Fibroblast of the aortic adventitia (primary cell): ENCODE measurements at regions not wholly inside any gene's neighbourhood (a gene's known extent, or its start where the extent isn't known, plus 50 kb on each side); places are given as distances from the start of the nearest gene placed in this dataset.
"Not testable (repeated sequence)": the region's sequence is repeated elsewhere in the genome, so short reads cannot be mapped to it uniquely, and the experiment has no call there.

Experiments
- DNase-seq: peaks from one replicate; pipeline ENCODE4 v3.0.0-alpha.2; 2010; ENCODE audit warnings: low read depth
- H3K4me3 ChIP-seq: 2 replicates; pipeline ENCODE4 v1.5.1; 2011; ENCODE audit warnings: low read depth, mild to moderate bottlenecking, control low read depth, low read length, moderate library complexity
- CTCF ChIP-seq: IDR thresholded peaks from 2 replicates; pipeline ENCODE4 v1.5.1; 2011; ENCODE audit warnings: mild to moderate bottlenecking, low read length, control low read depth, inconsistent platforms; ENCODE audit not compliant: insufficient read depth

DNA sequence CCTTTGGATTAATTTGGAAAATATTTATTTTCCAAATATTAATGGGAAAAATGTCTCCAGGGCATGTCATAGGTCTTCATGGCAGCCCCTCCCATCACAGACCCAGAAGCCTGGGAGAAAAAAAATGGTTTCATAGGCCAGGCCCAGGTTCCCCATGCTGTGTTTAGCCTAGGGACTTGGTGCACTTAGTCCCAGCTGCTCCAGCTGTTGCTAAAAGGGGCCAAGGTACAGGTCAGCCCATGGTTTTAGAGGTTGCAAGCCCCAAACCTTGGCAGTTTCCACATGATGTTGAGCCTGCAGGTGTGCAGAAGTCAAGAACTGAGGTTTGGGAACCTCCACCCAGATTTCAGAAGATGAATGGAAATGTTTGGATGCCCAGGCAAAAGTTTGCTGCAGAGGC lies 309.6 kb downstream of the SOCS6 start:
- no peak for TF ChIP-seq CTCF
- H3K4me3 ChIP-seq: no peak overlapping the region
- no peak for DNase-seq

DNA sequence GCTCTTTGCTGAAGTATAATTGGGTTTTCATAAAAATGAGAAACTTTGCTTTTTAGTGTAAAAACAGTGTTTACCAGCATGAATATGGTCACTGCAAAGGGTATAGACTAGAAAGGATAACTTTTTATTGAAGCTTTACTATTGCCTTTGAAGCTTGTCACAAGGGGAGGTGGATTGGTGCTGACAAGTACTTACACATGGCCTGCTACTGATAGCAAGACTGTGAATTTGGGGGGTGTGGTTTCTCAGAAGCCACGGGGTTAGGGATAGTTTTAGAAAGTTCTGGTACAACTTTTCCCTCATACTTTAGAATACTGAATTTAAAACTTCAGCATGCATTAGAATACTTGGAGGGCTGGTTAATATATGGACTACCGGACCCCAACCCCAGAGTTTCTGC lies 294.1 kb downstream of the SOCS6 start:
- no peak for DNase-seq
- no peak overlapping the region for H3K4me3 ChIP-seq
- no peak for TF ChIP-seq CTCF

DNA sequence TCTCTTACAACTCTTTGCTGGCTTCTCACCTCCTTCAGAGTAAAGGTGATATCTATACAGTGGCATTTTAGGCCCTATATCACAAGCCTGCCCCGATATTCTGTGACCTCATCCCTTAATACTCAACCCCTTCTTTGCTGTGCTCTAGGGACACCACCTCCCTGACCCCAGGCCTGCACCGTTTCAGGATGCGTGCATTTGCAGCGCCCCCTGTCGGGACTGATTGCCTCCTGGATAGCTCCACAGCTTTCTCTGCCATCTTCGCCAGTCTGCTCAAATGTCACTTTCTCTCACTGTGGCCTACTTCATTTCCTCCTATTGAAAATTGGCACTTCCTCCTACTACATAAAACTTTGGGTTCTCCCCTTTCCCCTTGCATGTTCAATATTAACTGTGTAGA lies 289.6 kb downstream of the SOCS6 start:
- DNase-seq: no peak
- TF ChIP-seq CTCF: no peak

GRCh38 chr18:70577023-70577420 lies 288.2 kb downstream of the SOCS6 start:
- no peak for TF ChIP-seq CTCF
- DNase-seq: no peak
- H3K4me3 ChIP-seq: no peak overlapping the region

More for the DNA sequence above, 289.6 kb downstream of the SOCS6 start:
- no peak overlapping the region for H3K4me3 ChIP-seq

DNA sequence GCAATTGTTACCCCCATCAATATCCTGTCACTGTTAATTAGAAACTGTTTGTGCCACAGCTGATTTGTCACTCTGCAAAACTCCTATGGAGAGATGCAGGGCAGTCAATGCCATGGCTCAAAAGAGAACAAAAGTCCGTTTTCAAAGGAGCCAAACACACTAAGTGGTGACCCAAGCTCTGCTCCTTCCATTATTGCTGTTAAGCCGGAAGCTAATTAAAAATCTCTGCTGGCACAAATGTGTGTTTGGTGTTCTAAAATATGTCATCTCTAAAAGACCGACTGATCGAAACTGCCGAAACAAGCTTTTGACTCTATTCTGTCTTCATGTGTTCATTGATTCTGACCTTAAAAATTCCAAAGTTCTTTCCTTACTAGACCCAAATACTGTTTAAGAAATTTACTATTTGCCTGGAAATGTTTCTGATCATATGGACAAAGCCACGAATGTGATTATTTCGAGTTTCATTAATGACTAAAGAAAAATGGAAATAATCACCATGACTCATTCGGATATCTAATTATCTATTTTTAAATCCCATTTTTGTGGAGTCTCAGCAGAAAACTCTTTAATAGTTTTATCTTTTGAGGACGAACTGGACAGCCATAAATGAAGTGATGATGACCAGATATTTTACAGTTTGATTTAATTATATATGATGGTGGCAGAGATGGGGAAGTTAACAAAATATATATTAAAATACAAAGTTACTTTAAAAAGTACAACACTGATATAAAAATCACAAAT lies 287.6 kb downstream of the SOCS6 start:
- DNase-seq: no peak
- no peak for TF ChIP-seq CTCF
- no peak overlapping the region for H3K4me3 ChIP-seq

- not testable (repeated sequence) for H3K4me3 ChIP-seq, DNase-seq
Observed at GRCh38 chr18:70574951-70575350, 286.1 kb downstream of the SOCS6 start.

GRCh38 chr18:70569647-70570046 lies 280.8 kb downstream of the SOCS6 start:
- not testable (repeated sequence) for H3K4me3 ChIP-seq, DNase-seq

GRCh38 chr18:70559446-70559845 lies 270.6 kb downstream of the SOCS6 start:
- no peak overlapping the region for H3K4me3 ChIP-seq
- no peak for TF ChIP-seq CTCF
- DNase-seq: no peak
